Renal cortex interstitium (tissue), 11 donors: ENCODE measurements at regions not wholly inside any gene's neighbourhood (a gene's known extent, or its start where the extent isn't known, plus 50 kb on each side); places are given as distances from the start of the nearest gene placed in this dataset.
A peak's percentile ranks its signal among the peaks of the same experiment; 100 is the strongest.

Source experiments
- DNase-seq, 11 donors: peaks; one replicate each; pipeline ENCODE4 v3.0.0-alpha.2; 2013; ENCODE audit warnings: low read depth in 9 of 11, low spot score in 4 of 11; ENCODE audit errors: extremely low read depth in 1 of 11

DNA sequence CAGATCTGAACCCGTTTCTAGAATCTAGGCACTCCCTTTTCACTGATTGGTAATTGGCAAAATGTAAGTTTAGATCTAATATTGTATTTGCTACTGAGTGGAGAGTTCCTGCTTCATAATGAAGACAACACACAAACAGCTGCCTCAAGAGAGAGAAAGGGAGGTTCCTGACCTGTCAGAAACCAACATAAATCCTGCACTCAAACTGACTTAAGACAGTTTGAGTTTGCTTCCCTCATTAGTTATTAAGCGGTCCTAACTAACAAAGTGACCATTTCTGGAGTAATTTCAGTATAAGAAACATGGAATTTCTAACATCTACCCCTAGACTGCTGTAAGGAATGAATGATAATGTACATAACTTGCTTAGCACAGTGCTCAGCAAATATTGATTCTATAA lies 191.2 kb downstream of the METTL4 start:
- no peak for DNase-seq

DNA sequence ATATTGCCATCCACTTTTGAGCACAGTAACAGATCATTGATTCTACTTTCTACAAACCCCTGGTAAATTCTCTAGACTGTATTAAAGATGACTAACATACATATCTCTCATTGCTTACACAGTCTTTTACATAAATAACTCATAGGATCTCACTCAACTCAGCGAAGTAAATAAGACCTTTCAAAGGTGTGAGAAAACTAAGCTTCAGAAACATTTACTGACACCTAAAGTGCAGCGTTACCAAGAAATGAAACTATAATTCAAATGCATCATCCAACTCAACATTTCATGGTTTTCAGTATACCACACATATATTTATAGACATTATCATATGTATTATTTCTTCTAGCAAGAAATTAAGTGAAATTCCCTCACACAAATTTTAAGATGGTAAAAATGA lies 189.8 kb downstream of the METTL4 start:
- no peak for DNase-seq

DNA sequence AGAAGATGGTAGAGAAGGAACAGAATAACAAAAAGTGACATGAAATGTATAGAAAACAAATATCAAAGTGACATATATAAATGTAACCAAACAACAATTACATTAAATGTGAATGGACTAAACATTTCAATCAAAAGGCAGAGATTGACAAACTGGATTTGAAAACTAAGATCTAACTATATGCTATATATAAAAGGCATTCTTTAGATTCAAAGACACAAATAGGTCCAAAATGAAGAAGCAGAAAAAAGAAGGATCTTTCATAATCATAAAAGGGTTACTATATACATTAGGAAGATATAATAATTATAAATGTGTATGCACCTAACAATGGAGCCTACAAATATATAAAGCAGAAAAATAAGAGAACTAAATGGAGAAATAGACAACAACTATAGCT lies 183.7 kb downstream of the METTL4 start:
- no peak for DNase-seq

DNA sequence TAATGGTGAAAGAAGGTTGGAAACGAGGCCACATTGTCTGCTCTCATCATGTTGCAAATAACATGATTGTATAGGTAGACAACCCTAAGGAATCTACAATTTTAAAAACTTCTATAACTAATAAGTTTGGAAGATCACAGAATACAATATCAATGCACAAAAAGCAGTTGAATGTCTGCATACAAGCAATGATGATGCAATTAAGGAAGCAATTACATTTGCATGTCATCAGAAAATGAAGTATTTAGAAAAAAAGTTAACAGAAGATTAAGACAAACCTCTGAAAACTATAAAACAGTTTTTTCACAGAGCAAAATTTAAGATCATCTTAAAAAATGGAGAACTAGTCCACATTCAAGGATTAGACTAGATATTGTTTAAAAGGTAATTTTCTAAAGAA lies 181.1 kb downstream of the METTL4 start:
- DNase-seq: no peak

DNA sequence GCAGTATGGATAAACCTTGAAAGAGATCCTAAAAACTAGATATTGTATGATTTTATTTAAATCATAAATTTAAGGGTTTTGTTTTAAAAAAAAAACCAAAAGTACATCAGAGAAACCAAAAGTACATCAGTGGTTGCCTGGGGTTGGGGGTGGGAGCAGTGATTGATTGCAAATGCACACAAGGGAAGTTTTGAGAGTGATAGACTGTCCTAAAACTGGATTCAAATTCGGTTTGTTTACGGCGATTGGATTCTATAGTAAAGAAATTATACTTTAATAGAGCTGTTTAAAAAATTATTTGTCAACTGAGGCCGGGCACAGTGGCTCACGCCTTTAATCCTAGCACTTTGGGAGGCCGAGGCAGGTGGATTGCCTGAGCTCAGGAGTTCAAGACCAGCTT lies 179.8 kb downstream of the METTL4 start:
- no peak for DNase-seq

DNA sequence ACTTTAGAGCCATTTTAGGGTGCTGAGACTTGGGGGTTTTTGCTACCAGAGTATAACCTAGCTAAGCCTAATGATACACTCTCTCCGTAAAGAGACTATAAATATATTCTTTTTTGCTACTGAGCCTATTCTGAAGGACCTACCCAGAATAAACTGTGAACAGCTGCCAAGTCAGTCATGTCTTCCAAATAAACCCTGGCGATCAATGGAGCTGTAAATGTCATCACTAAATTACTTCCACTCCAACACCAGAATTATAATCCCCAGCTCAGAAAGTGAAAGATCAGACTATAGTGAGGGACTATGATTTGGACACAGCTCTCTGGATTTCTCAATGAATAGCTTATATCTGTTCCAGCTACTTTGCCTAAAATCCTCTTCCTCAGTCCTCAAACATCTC lies 178.9 kb downstream of the METTL4 start:
- no peak for DNase-seq

DNA sequence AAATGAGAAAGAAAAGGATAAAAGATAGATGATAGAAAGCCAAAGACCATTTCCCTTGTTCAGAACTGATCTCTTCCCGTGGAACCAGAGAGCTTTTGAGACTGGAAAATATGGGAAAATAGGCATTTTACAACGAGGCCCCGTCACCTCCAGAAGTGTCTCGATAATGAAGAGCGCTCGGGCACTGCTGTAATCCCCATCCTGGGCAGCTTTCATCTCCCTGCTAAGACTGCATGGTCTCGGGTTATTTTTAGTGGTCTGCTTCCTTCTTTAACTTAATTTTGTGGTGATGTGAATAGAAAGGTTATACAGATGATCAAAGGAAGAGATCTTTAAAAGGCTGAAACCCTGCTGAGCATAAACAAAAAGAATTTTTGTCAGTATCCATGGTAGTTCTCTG lies 176.6 kb downstream of the METTL4 start:
- no peak for DNase-seq

DNA sequence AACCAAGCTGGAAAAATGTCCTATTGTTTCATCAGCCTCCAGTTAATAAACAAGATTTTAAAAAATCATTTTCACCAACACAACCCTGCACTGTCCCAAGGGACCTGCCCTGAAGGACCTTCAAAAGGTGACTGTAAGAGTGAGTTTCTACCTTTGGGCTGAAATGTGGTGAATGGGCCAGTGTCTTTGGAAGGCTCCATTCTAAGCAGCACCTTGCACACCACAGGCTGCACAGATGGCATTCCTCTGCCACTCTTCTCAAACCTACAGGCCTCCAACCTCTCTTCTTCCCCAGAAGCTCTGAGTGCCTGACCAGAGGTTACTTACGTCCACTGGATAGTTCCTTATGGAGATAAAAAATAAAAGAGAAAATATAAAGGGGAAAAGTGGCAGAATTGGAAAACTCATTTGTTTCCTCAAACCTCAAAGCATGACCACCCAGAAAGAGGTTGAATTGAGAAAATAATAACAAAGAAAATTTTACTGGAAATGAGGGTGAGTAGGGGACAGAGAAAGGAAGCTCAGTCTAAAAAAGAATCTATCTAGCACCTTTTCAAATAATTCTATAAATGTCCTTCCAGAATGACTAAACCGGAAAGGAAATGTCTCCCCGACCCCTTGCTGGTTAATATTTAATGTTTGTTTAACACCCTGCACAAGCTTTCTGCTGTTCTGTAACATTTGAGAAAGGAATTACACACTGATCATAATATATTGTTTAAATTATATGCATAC lies 175.7 kb downstream of the METTL4 start:
- no peak for DNase-seq

DNA sequence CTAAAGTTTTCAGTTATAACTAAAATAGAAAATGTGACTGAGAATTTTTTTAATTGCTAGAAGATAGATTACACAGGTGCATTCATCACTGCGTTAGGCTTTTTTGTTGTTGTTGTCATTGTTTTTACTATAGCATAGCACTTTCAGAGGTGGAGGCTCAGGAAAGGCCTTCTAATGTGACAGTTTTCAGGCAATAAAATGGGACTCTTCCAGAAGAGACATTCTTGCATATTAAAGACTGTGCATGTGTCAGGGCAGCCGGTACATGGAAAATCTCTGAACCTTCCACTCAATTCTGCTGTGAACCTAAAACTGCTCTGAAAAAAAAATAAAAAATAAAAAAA lies 175.2 kb downstream of the METTL4 start:
- DNase-seq: no peak

DNA sequence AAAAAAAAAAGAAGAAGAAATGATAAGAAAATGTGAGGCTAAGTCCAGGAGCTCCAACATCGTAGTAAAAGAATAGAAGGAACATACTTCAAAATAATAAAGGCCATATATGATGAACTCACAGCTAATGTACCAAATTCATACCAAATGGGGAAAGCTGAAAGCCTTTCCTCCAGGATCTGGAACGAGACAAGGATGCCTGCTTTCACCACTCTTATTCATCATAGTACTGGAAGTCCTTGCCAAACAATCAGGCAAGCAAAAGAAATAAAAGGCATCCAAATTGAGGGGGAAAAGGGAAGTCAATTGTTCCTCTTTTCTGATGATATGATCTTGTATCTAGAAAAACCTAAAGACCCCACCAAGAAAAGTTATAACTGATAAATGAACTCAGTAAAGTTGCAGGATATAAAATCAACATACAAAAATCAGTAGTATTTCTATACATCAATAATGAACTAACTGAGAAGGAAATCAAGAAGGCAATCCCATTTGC lies 170.6 kb downstream of the METTL4 start:
- DNase-seq: no peak

DNA sequence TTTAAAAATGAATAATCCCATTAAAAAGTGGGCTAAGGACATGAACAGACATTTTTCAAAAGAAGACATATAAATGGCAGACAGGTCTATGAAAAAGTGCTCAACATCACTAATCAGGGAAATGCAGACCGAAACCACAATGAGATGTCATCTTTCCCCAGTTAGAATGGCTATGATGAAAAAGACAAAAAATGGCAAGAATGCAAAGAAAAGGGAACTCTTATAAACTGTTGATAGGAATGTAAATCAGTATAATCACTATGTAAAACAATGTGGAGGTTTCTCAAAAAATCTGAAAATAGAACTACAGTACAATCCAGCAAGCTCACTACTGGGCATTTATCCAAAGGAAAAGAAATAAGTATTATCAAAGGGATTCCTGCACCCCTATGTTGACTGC lies 169.2 kb downstream of the METTL4 start:
- no peak for DNase-seq

DNA sequence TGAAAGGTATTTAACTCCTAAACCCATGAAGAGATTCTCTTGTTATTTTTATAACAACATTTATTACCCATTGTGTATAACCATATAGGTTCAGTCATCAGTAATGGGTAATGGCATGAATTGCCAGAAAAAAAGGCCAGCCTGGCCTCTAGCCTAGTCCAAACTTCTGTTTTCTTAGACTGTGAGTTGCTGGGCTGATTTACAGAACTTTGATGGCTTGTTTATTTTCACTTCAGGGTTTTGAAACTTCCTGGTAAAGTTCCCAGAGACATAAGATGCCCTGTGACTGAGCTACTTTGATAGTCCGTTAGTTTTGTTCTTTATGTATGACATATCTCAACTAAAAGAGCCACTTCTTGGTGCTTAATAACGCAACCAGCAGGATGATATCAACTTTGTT lies 164.8 kb downstream of the METTL4 start:
- no peak for DNase-seq

DNA sequence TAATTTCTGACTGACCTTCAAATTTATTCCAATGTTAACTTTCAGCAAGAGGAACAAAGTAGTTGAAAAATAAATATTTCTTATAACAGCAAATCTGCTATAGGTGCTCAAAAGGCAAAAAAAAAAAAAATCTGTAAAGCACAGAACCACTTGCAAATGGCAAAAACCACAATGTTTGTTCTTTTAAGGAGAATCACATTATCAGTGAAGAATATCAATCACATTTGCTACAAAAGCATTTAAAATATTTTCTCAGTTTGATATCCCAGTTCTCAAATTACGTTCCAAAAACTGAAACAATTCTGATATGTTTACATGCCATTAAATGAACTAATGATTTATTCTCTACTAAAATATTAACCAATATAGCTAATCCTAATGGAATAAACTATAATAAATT lies 163.3 kb downstream of the METTL4 start:
- DNase-seq: no peak

DNA sequence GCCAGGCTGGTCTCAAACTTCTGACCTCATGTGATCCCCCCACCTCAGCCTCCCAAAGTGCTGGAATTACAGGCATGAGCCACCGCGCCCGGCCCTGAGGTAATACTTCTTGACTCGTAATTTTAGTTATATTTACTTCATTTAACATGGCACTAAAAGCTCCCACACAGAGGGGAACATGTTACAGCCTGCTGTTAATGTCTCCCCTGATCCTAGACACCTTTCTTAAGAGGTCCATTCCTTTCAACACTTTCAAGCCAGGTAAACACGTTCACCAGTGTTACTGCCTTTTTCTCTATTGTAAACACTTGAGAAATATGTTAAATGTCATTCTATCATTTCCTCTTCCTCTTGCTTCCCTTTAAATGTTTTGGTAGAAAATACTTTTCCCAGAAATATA lies 161.4 kb downstream of the METTL4 start:
- no peak for DNase-seq

DNA sequence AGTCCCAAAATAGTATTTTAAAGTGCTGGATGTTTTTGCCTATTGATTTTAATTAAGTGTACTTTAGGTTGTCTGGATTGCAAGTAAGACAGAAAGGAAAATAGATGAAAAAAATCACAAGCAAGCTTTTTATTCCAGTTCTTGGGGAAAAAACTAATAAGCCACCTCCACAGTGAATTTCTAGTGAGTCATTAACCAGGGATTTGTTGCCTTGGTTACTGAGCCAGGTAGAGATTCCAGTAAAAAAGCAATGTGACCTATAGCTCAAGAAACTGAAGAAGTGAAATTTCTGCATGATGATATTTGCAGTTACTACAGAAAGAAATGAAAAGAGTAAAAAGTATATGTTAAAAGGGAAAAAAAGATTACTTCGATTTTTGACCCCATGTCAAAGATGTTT lies 160.6 kb downstream of the METTL4 start:
- DNase-seq: peak in 4 of 11 donors; percentile 15 to 47 (median 26)

DNA sequence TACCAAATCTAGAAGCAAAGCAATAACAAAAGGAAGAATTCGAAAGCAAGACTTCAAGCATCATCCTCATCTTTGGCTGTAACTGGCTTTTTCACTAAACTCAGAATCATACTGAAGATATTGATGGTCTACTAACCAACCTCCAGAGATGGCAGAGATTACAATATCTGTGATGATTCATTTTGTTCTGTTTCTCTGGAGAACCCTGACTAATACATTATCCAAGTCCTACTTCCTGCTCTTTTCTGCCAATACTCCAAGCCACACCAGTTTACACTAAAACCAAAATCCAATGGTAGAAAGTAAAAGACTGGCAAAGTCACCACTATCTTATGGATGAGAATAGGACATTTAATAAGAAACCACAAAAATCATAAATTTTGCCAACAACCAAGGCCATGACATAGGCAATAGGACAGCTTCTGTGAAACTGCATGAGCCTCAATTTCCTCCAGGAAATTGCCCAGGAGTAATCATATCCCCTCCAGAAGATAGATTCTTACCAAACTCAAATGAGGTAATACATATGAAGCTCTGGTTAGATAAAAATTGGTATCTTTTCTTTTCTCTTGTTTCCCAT lies 159.8 kb downstream of the METTL4 start:
- DNase-seq: no peak

DNA sequence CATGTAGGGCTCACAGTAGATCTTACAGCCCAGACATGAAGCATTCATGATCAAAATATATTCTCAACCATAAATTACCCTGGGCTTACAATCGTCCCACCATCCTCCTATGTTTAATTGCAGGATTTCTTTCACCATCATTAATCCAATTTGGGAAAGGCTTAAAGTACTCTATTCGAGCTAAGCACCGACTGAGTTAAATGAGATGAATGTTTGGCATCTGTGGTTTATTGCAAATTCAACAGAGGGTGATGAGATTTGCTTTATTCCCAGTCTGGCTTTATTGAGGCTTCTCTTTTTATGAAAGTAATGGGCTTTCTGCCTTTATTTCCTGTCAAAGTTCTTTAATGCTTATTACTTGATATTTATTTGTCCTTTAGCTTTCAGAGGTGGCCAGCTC lies 159.0 kb downstream of the METTL4 start:
- DNase-seq: no peak

DNA sequence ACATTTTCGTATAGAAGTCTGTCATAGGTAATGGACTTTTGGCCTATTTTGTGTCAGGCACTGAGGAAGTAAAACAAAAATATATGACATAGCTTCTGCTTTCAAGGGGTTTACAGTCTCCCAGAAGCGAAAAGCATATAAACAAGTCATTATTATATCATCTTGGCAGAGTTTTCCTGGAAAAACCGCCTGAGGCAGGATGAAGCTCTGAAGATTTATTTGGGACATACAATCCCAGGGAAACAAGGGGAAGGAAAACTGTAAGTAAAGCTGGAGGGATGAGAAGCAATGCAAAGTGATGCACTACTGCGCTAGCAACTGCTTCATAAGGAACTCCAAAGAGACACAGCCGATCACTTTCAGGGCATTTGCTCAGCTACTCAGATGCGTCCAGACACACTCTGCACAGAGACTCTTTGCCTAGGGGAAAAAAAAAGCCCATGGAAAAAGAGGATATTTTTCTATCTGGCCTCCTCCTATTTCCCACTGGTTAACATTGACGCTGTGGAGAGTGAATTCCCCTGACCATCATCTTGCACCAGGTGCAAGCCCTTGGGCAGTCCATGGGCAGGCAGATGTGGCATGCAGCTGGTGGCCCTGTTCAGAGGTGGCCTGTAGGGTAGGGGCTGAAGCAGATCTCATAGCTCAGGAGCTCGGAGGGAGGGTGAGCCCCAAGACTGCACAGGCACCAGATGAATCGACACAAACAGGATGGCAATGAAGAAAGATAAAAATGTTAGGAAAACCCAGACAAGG lies 158.1 kb downstream of the METTL4 start:
- no peak for DNase-seq

DNA sequence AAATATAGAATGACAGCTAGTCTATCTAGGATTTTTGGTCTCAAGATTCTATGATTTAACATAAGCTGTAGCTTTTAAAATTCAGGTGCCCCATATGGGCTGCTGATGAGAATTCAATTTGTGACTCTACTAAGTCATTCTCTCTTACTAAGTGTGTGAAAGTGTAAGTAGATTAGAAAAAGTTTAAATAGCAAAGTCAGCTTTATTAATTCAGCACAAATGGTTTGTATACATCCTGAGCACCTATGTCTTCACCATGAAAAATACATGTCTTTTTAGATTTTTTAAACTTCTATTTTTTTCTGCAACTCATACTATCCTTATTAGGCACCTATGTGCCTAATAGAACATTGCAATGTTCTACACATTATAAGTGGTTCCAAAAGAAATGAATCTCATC lies 157.1 kb downstream of the METTL4 start:
- DNase-seq: no peak

DNA sequence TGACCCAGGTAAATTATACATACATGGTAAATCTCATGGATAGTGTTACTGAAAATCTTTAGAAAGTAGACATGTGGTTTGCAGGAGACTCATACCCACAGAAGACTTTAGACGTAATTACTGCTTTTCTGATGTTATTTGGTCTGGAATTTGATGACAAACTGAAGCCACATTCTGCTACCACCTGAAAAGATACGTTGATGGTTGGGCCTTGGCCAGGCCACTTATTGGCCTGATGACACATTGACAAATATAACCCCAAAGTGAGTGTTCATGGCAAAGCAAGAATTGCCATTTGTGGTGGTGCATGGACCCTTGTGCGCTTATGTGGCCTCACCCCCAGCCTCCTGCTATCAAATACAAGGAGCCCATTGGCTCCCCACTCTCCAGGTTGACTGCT lies 155.6 kb downstream of the METTL4 start:
- DNase-seq: no peak
